GM21447 (cell line): ENCODE measurements at regions not wholly inside any gene's neighbourhood (a gene's known extent, or its start where the extent isn't known, plus 50 kb on each side); places are given as distances from the start of the nearest gene placed in this dataset.
"Not testable (repeated sequence)": the region's sequence is repeated elsewhere in the genome, so short reads cannot be mapped to it uniquely, and the experiment has no call there.

ENCODE experiments used
- ATAC-seq: cut with Tn5 transposase; IDR thresholded peaks from one replicate; pipeline ENCODE4 v1.9.1; 2021; ENCODE audit not compliant: unreplicated experiment

DNA sequence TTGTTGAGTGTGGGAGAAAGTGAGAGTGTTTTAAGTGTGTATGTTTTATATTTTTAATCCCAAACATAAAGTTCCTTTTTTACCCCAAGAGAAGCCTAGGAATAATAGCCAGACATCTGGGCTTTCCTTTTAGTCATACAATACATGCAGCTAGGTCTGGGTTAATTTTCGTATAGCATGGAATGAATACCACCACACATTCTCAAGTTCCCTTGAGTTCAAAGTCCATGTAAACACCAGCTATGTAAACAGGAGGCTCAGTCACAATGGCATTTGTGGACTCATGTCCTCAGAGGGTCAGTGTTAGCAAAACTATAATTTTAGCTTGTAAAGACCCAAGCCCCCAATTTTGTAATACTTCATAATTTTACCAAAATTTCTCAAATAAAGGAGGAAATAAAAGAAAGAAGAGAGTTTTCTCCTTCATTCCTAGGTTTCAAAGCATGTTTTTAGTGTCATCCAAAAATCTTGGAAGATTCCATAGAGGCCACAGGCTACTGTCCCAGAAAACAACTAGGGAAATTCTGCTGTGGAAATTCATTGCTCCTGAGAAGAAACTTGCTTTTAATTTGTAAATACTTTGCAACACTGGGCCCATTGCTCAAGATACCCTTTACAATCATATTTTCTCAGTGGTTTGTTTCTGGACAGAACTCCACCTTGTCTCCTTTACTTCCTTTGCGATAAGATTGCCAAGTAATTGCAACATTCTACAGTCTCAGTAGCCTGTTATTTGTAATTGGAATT lies 671.2 kb downstream of the COL12A1 start:
- no peak for ATAC-seq

DNA sequence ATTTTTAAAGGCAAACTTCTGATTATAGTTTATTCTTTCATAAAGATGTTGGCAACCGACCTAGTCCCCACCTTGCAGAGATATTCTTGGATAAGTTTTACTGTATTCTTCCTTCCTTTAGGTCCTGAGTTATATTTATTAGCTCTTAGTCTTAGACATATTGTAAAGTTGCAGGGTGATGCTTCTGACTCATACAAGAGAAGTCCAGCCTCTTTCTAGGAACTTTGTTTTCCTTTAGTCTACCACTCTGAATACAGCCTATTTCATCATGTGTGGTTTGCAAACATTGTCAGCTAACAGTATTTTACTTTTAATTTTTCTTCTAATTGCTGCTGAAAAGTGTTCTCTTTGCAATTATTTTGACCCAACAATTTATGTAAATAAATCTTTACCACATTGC lies 686.7 kb downstream of the COL12A1 start:
- no peak for ATAC-seq

DNA sequence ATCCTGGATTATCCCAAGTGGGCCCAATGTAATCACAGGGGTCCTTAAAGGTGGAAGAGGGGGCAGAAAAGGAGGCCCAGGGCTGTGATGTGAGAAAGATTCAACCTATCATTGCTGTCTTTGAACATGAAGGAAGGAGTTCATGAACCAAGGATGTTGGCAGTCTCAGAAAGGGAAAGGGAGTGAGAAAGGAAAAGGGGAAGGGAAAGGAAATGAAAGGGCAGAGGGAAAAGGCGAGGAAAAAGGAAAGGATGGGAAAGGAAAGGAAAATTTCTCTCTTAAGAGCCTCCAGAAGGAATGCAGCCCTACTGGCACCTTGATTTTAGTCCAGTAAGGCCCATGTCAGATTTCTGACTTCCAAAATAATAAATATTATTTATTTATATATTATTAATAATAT lies 687.8 kb downstream of the COL12A1 start:
- no peak for ATAC-seq

DNA sequence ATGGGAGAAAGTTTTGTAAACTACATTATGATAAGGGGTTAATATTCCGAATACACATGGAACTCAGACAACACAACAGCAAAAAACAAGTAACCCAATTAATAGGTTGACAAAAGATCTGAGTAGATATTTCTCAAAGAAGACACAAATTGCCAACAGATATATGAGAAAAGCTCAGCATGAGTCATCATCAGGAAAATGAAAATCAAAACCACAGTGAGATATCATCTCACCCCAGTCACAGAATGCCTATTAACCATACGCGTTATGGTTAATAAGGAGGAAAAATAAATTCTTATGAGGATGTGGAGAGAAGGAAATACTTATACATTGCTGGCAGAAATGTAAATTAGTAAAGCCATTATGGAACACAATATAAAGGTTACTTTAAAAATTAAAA lies 695.0 kb downstream of the COL12A1 start:
- no peak for ATAC-seq

DNA sequence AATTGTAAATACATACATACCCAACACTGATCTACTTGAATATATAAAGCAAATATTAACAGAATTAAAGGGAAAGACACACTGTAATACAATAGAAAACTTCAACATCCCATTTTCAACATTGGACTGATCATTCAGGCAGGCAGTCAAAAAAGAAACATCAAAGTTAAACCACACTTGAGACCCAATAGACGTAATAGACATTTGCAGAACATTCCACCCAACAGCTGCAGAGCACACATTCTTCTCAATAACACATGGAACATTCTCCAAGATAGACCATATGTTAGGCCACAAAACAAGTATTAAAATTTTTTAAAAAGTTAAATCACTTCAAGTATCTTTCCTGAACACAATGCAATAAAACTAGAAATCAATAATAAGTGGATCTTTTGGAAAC lies 698.2 kb downstream of the COL12A1 start:
- no peak for ATAC-seq

DNA sequence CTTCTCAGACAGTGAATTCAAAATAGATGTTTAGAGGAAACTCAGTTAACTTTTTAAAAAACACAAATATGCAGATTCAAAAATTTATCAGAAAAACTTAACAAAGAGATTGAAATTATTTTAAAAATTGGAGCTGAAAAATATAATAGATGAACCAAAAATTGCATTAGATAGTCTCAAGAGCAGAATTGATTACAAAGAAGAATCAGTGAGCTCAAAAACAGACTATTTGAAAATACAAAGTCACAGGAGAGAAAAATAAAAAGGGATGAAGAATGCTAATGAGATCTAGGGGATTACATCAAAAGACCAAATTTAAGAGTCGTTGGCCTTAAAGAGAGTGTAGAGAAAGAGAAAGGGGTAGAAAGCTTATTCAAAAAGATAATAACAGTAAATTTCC lies 700.5 kb downstream of the COL12A1 start:
- no peak for ATAC-seq

DNA sequence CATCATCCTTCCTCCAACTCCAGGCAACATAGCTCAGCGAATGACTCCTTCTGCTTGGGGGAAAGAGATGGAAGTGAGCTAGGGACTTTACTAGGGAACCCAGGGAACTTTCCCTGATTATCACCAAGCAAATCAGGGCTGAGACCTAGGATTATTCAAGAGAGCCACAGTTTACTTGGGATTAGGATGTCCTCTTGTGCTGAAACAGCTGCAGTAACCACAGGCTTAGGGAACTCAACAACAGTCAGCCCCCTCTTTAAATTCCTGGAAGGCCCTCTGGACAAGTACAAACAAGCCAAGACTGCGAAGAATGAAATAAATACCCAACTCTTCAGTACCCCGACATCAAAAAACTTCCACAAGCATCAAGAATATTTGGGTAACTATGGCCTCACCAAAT lies 700.9 kb downstream of the COL12A1 start:
- no peak for ATAC-seq

DNA sequence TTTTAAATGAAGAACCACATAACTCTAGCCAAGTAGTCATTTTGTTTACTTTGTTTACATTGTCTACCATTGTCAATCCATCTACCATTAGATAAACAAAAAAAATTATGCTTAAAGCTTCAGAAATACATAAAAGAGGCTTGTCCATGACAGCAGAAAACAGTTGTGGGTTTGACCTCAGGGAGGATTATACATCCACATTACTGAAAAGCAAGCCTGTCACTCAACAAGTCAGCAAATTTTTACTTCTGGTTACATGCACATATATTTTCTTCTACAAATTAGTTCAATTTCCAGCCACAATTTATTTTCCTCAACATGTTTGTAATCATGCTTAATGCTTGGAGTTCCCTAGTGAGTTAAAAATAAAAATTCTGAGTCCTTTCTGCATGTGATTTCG lies 713.3 kb downstream of the COL12A1 start:
- ATAC-seq = no peak

DNA sequence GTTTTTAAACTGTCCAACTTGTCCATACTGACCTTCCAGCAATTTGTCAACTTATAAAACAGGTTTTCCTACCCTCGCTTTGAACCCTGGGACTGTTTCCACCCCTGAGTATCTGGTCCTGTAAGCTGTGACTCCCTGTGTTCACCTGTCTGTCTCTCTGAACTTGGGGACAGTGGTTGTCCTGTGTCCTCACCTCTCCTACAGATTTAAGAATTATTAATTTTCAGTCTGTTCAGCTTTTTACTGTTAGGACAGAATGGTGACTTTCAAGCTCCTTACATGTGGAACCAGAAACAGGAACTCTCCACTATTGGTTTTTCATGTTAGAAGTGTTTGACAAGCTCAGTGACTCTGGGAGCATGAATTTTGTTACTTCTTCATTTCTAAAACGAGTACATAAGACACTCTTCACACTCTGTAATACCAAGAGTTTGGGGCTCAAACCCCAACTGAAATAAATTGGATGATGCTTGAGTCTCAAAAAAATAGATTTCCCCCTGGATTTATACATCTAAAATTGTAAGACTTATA lies 713.9 kb downstream of the COL12A1 start:
- ATAC-seq = no peak

DNA sequence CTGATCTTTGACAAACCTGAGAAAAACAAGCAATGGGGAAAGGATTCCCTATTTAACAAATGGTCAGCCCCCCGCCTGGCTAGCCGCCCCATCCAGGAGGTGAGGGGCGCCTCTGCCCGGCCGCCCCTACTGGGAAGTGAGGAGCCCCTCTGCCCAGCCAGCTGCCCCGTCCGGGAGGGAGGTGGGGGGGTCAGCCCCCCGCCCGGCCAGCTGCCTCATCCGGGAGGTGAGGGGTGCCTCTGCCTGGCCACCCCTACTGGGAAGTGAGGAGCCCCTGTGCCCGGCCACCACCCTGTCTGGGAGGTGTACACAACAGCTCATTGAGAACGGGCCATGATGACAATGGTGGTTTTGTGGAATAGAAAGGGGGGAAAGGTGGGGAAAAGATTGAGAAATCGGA lies 717.1 kb downstream of the COL12A1 start:
- not testable (repeated sequence) for ATAC-seq

DNA sequence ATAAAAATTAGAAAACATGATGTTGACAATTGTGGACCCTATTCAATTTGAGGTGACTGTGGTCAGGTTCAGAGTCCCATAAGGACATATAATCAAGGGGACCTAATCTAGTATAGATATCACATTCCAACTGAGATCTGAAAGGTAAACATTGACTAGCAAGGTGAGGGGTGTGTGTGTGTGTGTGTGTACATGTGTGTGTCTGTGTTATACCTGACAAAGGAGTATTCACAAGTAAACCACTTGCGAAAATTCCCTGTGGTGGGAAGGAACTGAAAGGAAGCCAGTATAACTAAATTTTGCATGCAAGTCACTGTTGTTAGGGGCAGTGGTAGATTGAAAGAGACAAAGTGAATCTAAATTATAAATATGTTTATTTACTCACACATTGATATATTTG lies 723.7 kb downstream of the COL12A1 start:
- ATAC-seq = no peak

DNA sequence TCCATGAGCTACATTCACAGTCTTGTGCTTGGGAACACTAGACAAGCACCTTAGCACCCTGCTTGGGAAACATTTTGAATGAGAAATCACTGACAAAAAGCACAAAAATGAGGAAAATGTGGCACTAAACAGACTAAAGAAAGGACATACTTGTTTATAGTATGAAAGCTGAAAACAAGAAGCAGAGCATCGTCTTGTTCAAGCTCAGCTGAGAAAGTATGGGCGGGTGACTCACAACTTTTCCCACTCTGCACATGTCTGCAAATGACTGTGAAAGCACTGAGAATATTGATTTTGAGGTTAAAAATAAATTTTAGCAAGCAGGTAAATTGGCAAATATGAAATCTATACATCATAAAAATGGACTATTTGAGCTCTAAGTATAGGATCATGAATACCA lies 725.3 kb downstream of the COL12A1 start:
- ATAC-seq = no peak

DNA sequence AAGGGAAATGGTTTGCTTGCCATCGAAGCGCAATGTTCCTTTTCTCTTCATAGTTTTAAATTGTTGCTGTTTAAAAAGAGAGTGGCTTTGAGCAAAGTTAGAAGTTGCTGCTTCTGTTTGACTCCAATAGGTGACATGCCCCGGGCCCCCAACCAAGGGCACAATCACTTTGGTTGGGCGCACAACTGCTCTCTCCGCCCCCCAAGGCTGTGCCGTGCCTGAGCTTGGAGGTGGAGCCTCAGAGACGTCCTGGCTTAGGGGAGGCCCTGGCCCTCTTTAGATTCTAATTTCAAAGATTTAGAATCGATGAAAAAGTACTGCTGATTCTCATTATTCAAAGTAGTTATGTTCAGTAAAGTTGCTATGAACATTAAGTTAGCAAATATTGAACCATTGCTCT lies 725.9 kb downstream of the COL12A1 start:
- no peak for ATAC-seq

DNA sequence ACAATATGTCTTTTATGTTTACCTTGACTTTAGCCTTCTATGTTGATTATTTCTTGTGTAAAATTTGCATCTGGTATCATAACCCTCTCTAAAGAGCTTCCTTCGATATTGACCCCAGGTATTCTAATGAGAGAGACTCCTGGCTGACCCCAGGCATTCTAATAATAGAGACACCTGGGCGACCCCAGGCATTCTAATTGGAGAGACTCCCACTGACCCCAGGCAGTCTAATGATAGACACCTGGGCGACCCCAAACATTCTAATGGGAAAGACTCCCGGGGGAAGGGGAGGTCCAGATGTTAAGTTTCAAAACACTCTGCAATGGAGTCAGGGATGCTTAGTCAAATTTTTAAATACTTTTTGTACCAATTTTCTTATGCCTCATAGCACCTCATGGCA lies 726.4 kb downstream of the COL12A1 start:
- no peak for ATAC-seq

DNA sequence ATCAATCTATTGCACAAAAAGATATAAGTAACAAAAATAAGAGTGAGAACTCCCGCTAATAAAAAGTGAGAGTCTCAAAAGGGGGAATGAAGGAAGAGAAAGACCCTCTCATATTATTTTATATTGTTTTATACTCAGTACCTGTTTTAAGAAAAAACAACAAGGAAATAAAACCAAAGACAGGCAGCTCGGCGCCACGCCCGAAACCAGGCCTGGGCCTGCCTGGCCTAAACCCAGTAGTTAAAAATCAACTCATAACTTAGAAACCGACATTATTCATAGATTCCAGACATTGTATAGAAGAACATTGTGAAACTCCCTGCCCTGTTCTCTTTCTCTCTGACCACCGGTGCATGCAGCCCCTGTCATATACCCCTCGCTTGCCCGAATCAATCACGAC lies 731.8 kb downstream of the COL12A1 start:
- not testable (repeated sequence) for ATAC-seq

DNA sequence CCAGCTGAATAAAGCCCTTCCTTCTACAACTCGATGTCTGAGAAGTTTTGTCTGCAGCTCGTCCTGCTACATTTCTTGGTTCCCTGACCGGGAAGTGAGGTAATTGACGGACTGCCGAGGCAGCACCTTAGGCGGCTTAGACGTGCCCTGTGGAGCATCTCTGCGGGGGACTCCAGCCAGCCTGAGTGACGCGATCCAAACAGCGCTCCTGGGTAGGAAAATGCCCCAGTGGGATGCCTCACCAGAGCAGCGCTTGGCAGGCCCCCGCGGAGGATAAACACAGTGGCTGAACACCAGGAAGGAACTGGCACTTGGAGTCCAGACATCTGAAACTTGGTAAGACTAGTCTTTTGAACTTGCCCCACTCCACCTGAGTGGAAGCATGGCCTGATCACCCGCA lies 737.3 kb downstream of the COL12A1 start:
- not testable (repeated sequence) for ATAC-seq

DNA sequence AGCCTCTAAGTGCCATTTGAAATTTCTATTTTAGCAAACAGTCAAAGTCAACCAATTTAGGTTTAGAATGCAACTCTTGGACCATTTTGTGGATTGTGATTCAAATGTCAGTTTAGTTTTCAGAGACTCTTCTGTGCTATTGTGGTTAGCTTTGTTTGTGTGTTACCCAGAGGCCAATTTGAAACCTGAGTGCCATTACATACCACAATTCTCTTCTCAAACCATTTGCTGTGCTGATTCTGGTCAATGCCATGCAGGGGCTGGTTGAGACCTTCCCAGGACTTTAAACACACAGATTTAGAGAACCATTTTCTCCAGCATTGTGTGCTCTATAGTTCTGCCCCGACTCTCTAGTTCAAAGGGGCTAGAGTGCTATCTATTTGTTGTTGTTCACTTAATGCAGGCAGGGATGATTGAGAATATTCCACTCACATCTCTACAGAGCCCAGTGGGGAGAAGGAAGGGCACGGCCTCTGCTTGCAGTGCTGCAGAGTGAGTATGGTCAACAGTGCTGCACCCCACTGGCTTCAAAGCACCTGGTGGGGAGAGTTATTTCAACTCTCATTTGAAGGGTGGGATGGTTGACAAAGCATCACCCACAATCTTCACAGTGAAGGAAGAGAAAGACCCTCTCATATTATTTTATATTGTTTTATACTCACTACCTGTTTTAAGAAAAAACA lies 738.2 kb downstream of the COL12A1 start:
- no peak for ATAC-seq

DNA sequence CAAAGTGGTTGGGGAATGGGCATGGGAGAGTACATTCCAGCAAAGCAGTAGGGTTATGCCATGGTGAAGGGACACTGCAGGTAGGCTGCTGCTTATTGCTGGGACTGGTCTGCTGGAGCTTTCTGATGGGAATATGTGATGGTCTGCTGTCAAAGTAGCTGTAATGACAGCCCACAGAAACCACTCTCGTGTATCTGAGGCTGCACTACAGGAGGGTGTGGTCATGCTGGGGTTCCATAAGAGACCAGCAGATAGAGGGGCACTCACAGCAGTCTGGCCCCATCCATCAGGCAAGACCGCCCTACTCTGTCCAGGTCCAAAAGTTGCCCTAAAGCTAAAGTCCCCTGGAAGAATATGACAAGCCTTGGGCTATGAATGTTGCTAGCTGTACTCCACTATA lies 739.3 kb downstream of the COL12A1 start:
- no peak for ATAC-seq

DNA sequence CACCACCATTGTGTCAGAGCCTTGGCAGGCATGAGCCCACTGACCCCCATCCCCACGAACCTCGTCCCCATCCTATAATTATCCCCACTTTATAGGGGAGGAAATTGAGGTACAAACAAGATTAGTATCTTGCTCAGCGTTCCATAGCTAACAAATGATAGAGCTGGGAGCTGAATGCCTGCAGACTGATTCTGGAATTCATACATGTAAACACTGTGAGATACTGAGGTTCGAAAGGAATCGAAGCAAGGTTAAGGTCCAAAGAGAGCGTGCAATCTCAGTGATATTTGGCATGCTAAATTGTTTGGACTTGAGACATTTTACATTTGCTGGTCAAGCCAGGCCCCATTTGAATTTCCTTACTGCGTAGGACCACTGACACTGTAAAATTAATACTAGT lies 746.6 kb downstream of the COL12A1 start:
- ATAC-seq = no peak

DNA sequence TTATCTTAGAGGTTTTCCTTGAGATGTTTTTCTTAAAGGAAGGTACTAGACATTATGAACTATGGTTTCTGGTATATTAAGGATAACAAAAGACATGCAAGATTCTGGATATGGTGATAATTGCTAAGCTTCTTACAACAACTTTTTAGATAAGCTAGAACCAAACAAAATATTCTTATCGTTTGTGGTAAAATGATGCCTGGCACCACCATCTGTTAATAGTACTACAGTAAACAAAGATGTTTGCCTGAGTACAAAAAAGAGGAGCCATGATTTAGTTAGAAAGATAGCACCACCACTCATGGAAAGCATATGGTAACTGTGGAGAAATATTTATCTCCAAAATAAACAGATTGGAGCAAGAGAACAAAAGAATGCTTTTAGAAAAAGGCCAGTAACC lies 747.3 kb downstream of the COL12A1 start:
- no peak for ATAC-seq

DNA sequence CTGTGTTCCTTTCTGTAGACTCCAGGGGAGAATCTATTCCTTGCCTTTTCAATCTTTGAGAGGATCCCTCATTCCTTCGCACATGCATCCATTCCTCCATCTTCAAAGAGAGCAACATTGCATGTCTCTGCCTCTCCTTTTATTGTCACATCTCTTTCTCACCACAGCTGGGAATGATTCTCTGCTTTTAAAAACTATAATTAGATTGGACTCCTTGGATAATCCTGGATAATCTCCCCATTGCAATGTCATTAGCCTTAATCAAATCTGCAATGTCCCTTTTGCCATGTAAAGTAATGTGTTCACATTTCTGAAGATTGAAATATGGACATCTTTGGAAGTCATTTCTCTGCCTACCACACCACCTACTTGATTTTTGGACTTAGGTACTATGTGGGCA lies 750.1 kb downstream of the COL12A1 start:
- ATAC-seq = no peak

DNA sequence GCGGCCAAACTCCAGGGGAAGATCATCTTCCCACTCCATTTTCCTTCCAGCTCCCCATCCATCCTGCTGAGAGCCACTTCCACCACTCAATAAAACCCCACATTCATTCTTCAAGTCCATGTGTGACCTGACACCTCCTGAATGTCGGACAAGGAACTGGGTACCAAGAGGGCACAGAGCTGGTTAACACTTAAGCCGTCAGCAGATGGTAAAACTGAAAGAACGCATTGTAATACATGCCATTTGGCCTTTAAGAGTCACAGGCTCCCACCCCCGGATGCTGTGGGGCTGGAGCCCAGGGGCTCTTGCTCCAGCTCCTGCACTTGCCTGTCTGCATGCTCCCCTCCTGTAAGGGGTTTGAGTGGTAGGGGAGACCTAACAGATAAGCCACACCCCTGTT lies 753.9 kb downstream of the COL12A1 start:
- ATAC-seq = no peak

DNA sequence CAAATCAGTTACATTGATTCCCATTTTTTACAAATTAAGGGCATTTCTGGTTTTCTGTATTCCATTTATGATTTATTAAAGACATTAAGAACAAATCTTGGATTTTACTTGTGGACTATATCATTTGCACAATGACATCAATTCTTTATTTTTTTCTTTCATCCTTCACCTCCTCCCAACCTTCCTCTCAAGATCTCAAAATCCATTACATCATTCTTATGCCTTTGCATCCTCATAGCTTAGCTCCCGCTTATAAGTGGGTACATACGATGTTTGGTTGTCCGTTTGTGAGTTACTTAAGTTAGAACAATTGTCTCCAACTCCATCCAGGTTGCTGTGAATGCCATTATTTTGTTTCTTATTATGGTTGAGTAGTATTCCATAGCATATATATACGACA lies 752.8 kb downstream of the CD109 start:
- ATAC-seq = no peak
